Activated CD4-positive, alpha-beta T cell treated with anti-CD3 and anti-CD28 coated beads, Interleukin-2, amount 10 ng/mL, durations not matched to agents 7 days and 5 days (primary cell): ENCODE measurements at regions not wholly inside any gene's neighbourhood (a gene's known extent, or its start where the extent isn't known, plus 50 kb on each side); places are given as distances from the start of the nearest gene placed in this dataset.
"Not testable (repeated sequence)": the region's sequence is repeated elsewhere in the genome, so short reads cannot be mapped to it uniquely, and the experiment has no call there.

Experiments
- CTCF ChIA-PET: fragments of 350-600 bp; sonication (Branson Sonifier 250); formaldehyde crosslinking; loops from one replicate; lab custom pipeline; 2021; ENCODE audit warnings: antibody characterized with exemption; lab: Charles Lee
- POLR2A ChIA-PET: fragments of 350-600 bp; sonication (Branson Sonifier 250); formaldehyde crosslinking; loops from one replicate; lab custom pipeline; 2021; ENCODE audit warnings: antibody characterized with exemption; lab: Charles Lee
- DNase-seq: peaks from one replicate; pipeline ENCODE4 v3.0.0-alpha.2; 2020
- H3K27ac Mint-ChIP-seq: one replicate; pipeline ENCODE4 v1.8.0; 2021; ENCODE audit warnings: mild to moderate bottlenecking, moderate library complexity, mixed read lengths
- H3K27me3 Mint-ChIP-seq: one replicate; pipeline ENCODE4 v1.8.0; 2021; ENCODE audit warnings: mixed read lengths
- H3K36me3 Mint-ChIP-seq: one replicate; pipeline ENCODE4 v1.8.0; 2021; ENCODE audit warnings: low read depth, mixed read lengths
- H3K4me1 Mint-ChIP-seq: one replicate; pipeline ENCODE4 v1.8.0; 2021; ENCODE audit warnings: mixed read lengths
- H3K4me3 Mint-ChIP-seq: one replicate; pipeline ENCODE4 v1.8.0; 2021; ENCODE audit warnings: mild to moderate bottlenecking, moderate library complexity, mixed read lengths
- H3K9me3 Mint-ChIP-seq: one replicate; pipeline ENCODE4 v1.8.0; 2021; ENCODE audit warnings: mixed read lengths

GRCh38 chr7:113301141-113301540 is 182.8 kb upstream of the SMIM30 start:
- POLR2A ChIA-PET, result no interaction called here
- CTCF ChIA-PET, result no interaction called here
- no peak overlapping the region for H3K27ac Mint-ChIP-seq

GRCh38 chr7:113299748-113300147 is 181.4 kb upstream of the SMIM30 start:
- H3K9me3 Mint-ChIP-seq, result no peaks in the 10 kb centered on the region
- no peaks in the 10 kb centered on the region for H3K36me3 Mint-ChIP-seq
- no peaks in the 10 kb centered on the region for H3K27me3 Mint-ChIP-seq
- ChIA-PET CTCF (no interaction called here), POLR2A (no interaction called here)
- DNase-seq, result no peak
- no peak overlapping the region for H3K27ac Mint-ChIP-seq
- no peaks in the 10 kb centered on the region for H3K4me1 Mint-ChIP-seq
- H3K4me3 Mint-ChIP-seq, result no peak overlapping the region

More at GRCh38 chr7:113301141-113301540, 182.8 kb upstream of the SMIM30 start:
- Mint-ChIP-seq H3K4me3 (no peak overlapping the region), H3K9me3 (no peaks in the 10 kb centered on the region), H3K4me1 (no peaks in the 10 kb centered on the region), H3K36me3 (no peaks in the 10 kb centered on the region), H3K27me3 (no peaks in the 10 kb centered on the region)
- no peak for DNase-seq

- H3K27me3 Mint-ChIP-seq, result no peaks in the 10 kb centered on the region
- ChIA-PET POLR2A (no interaction called here), CTCF (no interaction called here)
- no peaks in the 10 kb centered on the region for H3K36me3 Mint-ChIP-seq
- H3K4me1 Mint-ChIP-seq, result no peaks in the 10 kb centered on the region
- no peaks in the 10 kb centered on the region for H3K9me3 Mint-ChIP-seq
- DNase-seq, result no peak
- no peak overlapping the region for H3K27ac Mint-ChIP-seq
- H3K4me3 Mint-ChIP-seq, result no peak overlapping the region
Measured at GRCh38 chr7:113298501-113298900, 180.1 kb upstream of the SMIM30 start.

GRCh38 chr7:113294750-113295149 is 176.4 kb upstream of the SMIM30 start:
- DNase-seq, result no peak
- Mint-ChIP-seq H3K27ac (no peak overlapping the region), H3K27me3 (no peaks in the 10 kb centered on the region), H3K4me1 (no peaks in the 10 kb centered on the region), H3K36me3 (no peaks in the 10 kb centered on the region), H3K4me3 (no peak overlapping the region), H3K9me3 (no peaks in the 10 kb centered on the region)
- ChIA-PET POLR2A (no interaction called here), CTCF (no interaction called here)

DNA sequence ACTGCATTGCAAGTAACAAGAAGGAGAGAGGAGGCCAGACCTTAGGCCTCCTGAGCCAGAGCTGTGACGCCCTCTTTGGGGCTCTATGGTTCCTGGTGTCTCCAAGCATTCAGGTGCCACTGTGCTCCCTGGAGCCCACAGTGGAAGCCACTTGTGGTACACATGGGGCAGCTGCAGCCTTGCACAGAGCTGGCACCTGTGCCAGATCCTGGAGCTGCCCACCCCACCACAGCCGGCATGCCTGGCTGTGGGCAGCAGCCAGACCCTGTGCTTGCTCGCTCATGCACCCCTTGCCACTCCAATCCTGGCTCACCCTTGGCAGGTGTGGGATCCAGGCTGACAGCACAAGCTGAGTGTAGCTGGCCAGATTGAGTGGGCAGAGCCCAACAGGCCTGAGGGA is 173.8 kb upstream of the SMIM30 start:
- H3K27me3 Mint-ChIP-seq, result no peaks in the 10 kb centered on the region
- H3K9me3 Mint-ChIP-seq, result no peaks in the 10 kb centered on the region
- H3K36me3 Mint-ChIP-seq, result no peaks in the 10 kb centered on the region
- no peak for DNase-seq
- ChIA-PET CTCF (no interaction called here), POLR2A (no interaction called here)
- H3K4me1 Mint-ChIP-seq, result no peaks in the 10 kb centered on the region
- no peak overlapping the region for H3K4me3 Mint-ChIP-seq
- H3K27ac Mint-ChIP-seq, result no peak overlapping the region

- Mint-ChIP-seq H3K27ac (no peak overlapping the region), H3K4me1 (no peaks in the 10 kb centered on the region), H3K27me3 (no peaks in the 10 kb centered on the region), H3K36me3 (no peaks in the 10 kb centered on the region), H3K9me3 (no peaks in the 10 kb centered on the region), H3K4me3 (no peak overlapping the region)
- POLR2A ChIA-PET, result no interaction called here
- CTCF ChIA-PET, result no interaction called here
- no peak for DNase-seq
Measured at GRCh38 chr7:113291058-113291457, 172.7 kb upstream of the SMIM30 start.

GRCh38 chr7:113289140-113289740 is 170.9 kb upstream of the SMIM30 start:
- no peaks in the 10 kb centered on the region for H3K27me3 Mint-ChIP-seq
- no peak overlapping the region for H3K27ac Mint-ChIP-seq
- no peaks in the 10 kb centered on the region for H3K36me3 Mint-ChIP-seq
- DNase-seq, result no peak
- H3K9me3 Mint-ChIP-seq, result no peaks in the 10 kb centered on the region
- H3K4me1 Mint-ChIP-seq, result no peaks in the 10 kb centered on the region
- H3K4me3 Mint-ChIP-seq, result no peak overlapping the region
- ChIA-PET CTCF (interaction anchor here (0.8 kb wide), 1 partner anchor 18 kb away, joined by 3 read pairs; no protein-coding TSS in a partner anchor), POLR2A (no interaction called here)

DNA sequence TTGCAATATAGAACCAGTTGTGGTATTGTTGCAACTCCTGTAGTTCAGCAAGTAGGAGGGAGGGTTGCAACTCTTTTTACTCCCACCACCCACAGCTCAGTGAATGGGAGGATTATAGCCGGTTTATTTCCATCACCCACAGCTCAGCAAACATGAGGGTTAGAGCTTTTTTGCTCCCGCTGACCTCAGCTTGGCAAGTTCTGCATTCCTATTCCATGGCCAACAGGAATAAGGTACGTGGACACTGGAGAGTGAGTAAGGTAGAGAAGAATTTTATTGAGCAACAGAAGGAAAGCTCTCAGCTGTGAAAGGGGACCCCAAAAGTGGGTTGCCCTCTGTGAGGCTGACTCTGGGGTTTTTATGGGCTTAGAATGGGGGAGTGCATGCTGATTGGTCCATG is 167.1 kb upstream of the SMIM30 start:
- CTCF ChIA-PET, result no interaction called here
- no peaks in the 10 kb centered on the region for H3K36me3 Mint-ChIP-seq
- H3K4me3 Mint-ChIP-seq, result no peak overlapping the region
- H3K27ac Mint-ChIP-seq, result no peak overlapping the region
- H3K9me3 Mint-ChIP-seq, result no peaks in the 10 kb centered on the region
- POLR2A ChIA-PET, result no interaction called here
- no peak for DNase-seq
- H3K4me1 Mint-ChIP-seq, result no peaks in the 10 kb centered on the region
- no peaks in the 10 kb centered on the region for H3K27me3 Mint-ChIP-seq

GRCh38 chr7:113283861-113284260 is 165.5 kb upstream of the SMIM30 start:
- POLR2A ChIA-PET, result no interaction called here
- Mint-ChIP-seq H3K27me3 (no peaks in the 10 kb centered on the region), H3K27ac (no peak overlapping the region), H3K9me3 (no peaks in the 10 kb centered on the region), H3K4me3 (no peak overlapping the region), H3K36me3 (no peaks in the 10 kb centered on the region), H3K4me1 (no peaks in the 10 kb centered on the region)
- no peak for DNase-seq
- CTCF ChIA-PET, result interaction anchor here (0.7 kb wide), 1 partner anchor 899 kb away, joined by 3 read pairs; no protein-coding TSS in a partner anchor

GRCh38 chr7:113282875-113283274 is 164.5 kb upstream of the SMIM30 start:
- H3K27ac Mint-ChIP-seq, result no peak overlapping the region
- DNase-seq, result no peak
- H3K27me3 Mint-ChIP-seq, result no peaks in the 10 kb centered on the region
- no peaks in the 10 kb centered on the region for H3K9me3 Mint-ChIP-seq
- no peak overlapping the region for H3K4me3 Mint-ChIP-seq
- H3K4me1 Mint-ChIP-seq, result no peaks in the 10 kb centered on the region
- ChIA-PET CTCF (no interaction called here), POLR2A (no interaction called here)
- no peaks in the 10 kb centered on the region for H3K36me3 Mint-ChIP-seq

- Mint-ChIP-seq H3K4me1 (no peaks in the 10 kb centered on the region), H3K36me3 (no peaks in the 10 kb centered on the region), H3K4me3 (no peak overlapping the region), H3K9me3 (no peaks in the 10 kb centered on the region), H3K27me3 (no peaks in the 10 kb centered on the region), H3K27ac (no peak overlapping the region)
- no peak for DNase-seq
- POLR2A ChIA-PET, result no interaction called here
- CTCF ChIA-PET, result no interaction called here
Measured at GRCh38 chr7:113281223-113281622, 162.9 kb upstream of the SMIM30 start.

- Mint-ChIP-seq H3K27me3 (no peaks in the 10 kb centered on the region), H3K27ac (no peak overlapping the region), H3K4me1 (no peaks in the 10 kb centered on the region), H3K4me3 (no peak overlapping the region), H3K36me3 (no peaks in the 10 kb centered on the region), H3K9me3 (peaks cover 3% of the 10 kb centered on the region)
- POLR2A ChIA-PET, result no interaction called here
- no peak for DNase-seq
- CTCF ChIA-PET, result no interaction called here
Measured at GRCh38 chr7:113279256-113279655, 160.9 kb upstream of the SMIM30 start.

DNA sequence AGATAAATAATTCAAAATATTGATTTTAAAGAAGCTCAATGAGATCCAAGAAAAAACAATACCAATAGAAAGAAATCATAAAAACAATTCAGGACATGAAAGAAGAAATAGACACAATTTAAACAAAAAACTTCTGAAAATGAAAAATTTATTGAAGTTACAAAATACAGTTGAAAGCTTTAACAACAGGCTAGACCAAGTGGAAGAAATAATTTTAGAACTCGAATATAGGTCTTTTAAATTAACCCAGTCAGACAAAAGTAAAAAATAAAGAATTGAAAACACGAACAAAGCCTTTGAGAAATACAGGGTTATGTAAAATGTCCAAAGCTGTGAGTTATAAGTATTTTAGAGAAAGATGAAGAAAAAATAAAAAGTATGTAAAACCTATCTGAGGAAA is 152.4 kb upstream of the SMIM30 start:
- CTCF ChIA-PET, result interaction anchor here (1.4 kb wide), 1 partner anchor 19 kb away, joined by 3 read pairs; no protein-coding TSS in a partner anchor
- H3K9me3 Mint-ChIP-seq, result peaks cover 10% of the 10 kb centered on the region
- no peak for DNase-seq
- POLR2A ChIA-PET, result no interaction called here
- H3K4me1 Mint-ChIP-seq, result no peaks in the 10 kb centered on the region
- H3K27ac Mint-ChIP-seq, result no peak overlapping the region
- no peaks in the 10 kb centered on the region for H3K27me3 Mint-ChIP-seq
- no peaks in the 10 kb centered on the region for H3K36me3 Mint-ChIP-seq
- no peak overlapping the region for H3K4me3 Mint-ChIP-seq

- H3K36me3 Mint-ChIP-seq, H3K9me3 Mint-ChIP-seq, DNase-seq, CTCF ChIA-PET, POLR2A ChIA-PET, H3K4me3 Mint-ChIP-seq, H3K4me1 Mint-ChIP-seq, H3K27ac Mint-ChIP-seq, H3K27me3 Mint-ChIP-seq: not testable (repeated sequence)
Measured at GRCh38 chr7:113269592-113269991, 151.2 kb upstream of the SMIM30 start.
